Gastroesophageal sphincter (tissue), 4 donors: ENCODE measurements at regions not wholly inside any gene's neighbourhood (a gene's known extent, or its start where the extent isn't known, plus 50 kb on each side); places are given as distances from the start of the nearest gene placed in this dataset.

Experiments
- ATAC-seq: fragments of 150-250 bp; one replicate; pipeline ENCODE4 v1.9.1; 2016; ENCODE audit warnings: mild to moderate bottlenecking, moderate library complexity
- H3K27ac ChIP-seq, 4 donors: fragments of 200-600 bp; sonication (generic) in 3 of 4; 1 replicate in 3 of 4; 2 replicates in 1 of 4; pipeline ENCODE4 v1.5.1; 2016 to 2019
- H3K27me3 ChIP-seq: fragments of 200-600 bp; sonication (generic); one replicate; pipeline ENCODE4 v1.5.1; 2019
- H3K36me3 ChIP-seq, 2 donors: fragments of 200-600 bp; sonication (generic); one replicate each; pipeline ENCODE4 v1.5.1; 2019; ENCODE audit warnings: control low read depth in 1 of 2
- H3K4me1 ChIP-seq, 3 donors: fragments of 200-600 bp; sonication (generic); 1 replicate in 2 of 3; 2 replicates in 1 of 3; pipeline ENCODE4 v1.5.1; 2016 to 2019; ENCODE audit warnings: control low read depth in 2 of 3
- H3K4me3 ChIP-seq, 2 donors: fragments of 200-600 bp; sonication (generic); one replicate each; pipeline ENCODE4 v1.5.1; 2019; ENCODE audit warnings: mild to moderate bottlenecking in 1 of 2, moderate library complexity in 1 of 2
- H3K9me3 ChIP-seq, 3 donors: fragments of 200-600 bp; sonication (generic); one replicate each; pipeline ENCODE4 v1.5.1; 2017 to 2019; ENCODE audit warnings: control low read depth in 2 of 3
- CTCF ChIP-seq, 4 experiments: fragments of 200-600 bp in 2 of 4; fragments of 450-650 bp in 2 of 4; sonication (generic) in 1 of 4; IDR thresholded peaks; one replicate each; pipeline ENCODE4 v1.5.1; 2017 to 2019; ENCODE audit warnings: antibody characterized with exemption in 4 of 4, mild to moderate bottlenecking in 2 of 4, moderate library complexity in 2 of 4
- EP300 ChIP-seq: sonication (generic); formaldehyde crosslinking; IDR thresholded peaks from one replicate; pipeline ENCODE4 v1.6.1; 2017; ENCODE audit warnings: antibody characterized with exemption, mild to moderate bottlenecking
- POLR2A ChIP-seq, 2 donors: fragments of 450-650 bp; IDR thresholded peaks; one replicate each; pipeline ENCODE4 v1.6.1; 2017; ENCODE audit warnings: antibody characterized with exemption in 2 of 2, mild to moderate bottlenecking in 2 of 2, moderate library complexity in 1 of 2
- POLR2AphosphoS5 ChIP-seq: sonication (generic); formaldehyde crosslinking; IDR thresholded peaks from one replicate; pipeline ENCODE4 v1.6.1; 2017; ENCODE audit warnings: antibody characterized with exemption
- WGBS, 2 donors: methylation state at CpG; one replicate each; pipeline ENCODE4 v1.1.5; 2018; ENCODE audit warnings: low coverage in 1 of 2; 5-methylcytosine and 5-hydroxymethylcytosine counted together

DNA sequence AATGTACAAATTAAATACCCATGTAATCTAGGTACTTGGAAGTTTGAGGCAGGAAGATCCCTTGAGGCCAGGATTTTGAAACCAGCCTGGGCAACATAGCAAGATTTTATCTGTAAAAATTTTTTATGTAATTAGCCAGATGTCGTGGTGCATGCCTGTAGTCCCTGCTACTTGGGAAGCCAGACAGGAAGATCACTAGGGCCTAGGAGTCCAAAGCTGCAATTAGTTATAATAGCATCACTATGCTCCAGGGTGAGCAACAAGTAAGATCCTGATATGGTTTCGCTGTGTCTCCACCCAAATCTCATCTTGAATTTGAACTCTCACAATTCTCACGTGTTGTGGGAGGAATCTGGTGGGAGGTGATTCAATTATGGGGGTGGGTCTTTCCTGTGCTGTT lies 535.8 kb downstream of the TENT5A start:
- H3K27ac ChIP-seq, result no peak overlapping the region
- 91 to 95% methylated on average over 3 of the region's 3 CpGs for WGBS, 2 donors

DNA sequence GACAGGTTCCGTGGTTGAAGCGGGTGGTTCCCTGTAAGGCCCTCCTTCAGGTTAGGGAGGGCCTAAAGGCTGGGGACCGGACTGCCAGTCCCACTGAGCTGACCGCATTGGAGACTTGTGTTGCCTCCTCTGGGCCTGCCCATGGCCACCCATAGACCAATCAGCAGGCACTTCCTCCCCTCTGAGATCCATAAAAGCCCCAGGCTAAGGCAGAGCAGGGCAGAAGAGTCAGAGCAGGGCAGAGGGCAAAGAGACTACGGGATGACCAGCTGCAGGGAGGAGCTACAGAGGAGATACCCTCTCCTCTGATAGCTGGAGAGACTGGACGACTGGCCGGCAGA lies 537.4 kb downstream of the TENT5A start:
- no peaks in the 10 kb centered on the region for H3K27me3 ChIP-seq
- ATAC-seq, result no peak
- WGBS, 2 donors, result 83% methylated on average over 1 of the region's 7 CpGs; no CpG with 5 or more reads in 1 of the 2 donors
- no peaks in the 10 kb centered on the region for H3K36me3 ChIP-seq
- no peak for TF ChIP-seq POLR2AphosphoS5
- TF ChIP-seq EP300, result no peak
- no peak for TF ChIP-seq CTCF (IDR thresholded peaks at IDR 0.05)
- TF ChIP-seq POLR2A (IDR thresholded peaks at IDR 0.05), result no peak
- no peaks in the 10 kb centered on the region for H3K4me1 ChIP-seq
- no peak overlapping the region for H3K4me3 ChIP-seq
- peaks cover 0 to 11% (median 0%) of the 10 kb centered on the region in 3 donors for H3K9me3 ChIP-seq
- H3K27ac ChIP-seq, result no peak overlapping the region

More for the DNA sequence above, 535.8 kb downstream of the TENT5A start:
- Histone ChIP-seq H3K36me3 (no peaks in the 10 kb centered on the region), H3K4me1 (no peaks in the 10 kb centered on the region), H3K27me3 (no peaks in the 10 kb centered on the region), H3K9me3 (peaks cover 0 to 11% (median 0%) of the 10 kb centered on the region in 3 donors), H3K4me3 (no peak overlapping the region)
- TF ChIP-seq EP300 (no peak), POLR2AphosphoS5 (no peak), CTCF (IDR thresholded peaks at IDR 0.05) (no peak), POLR2A (IDR thresholded peaks at IDR 0.05) (no peak)
- no peak for ATAC-seq

GRCh38 chr6:81214414-81215091 lies 537.9 kb downstream of the TENT5A start:
- Histone ChIP-seq H3K9me3 (peaks cover 0 to 11% (median 0%) of the 10 kb centered on the region in 3 donors), H3K27ac (no peak overlapping the region), H3K4me3 (no peak overlapping the region), H3K36me3 (no peaks in the 10 kb centered on the region), H3K27me3 (no peaks in the 10 kb centered on the region), H3K4me1 (no peaks in the 10 kb centered on the region)
- no peak for ATAC-seq
- no peak for TF ChIP-seq EP300
- TF ChIP-seq POLR2A (IDR thresholded peaks at IDR 0.05), result no peak
- no peak for TF ChIP-seq CTCF (IDR thresholded peaks at IDR 0.05)
- no peak for TF ChIP-seq POLR2AphosphoS5
- 100% methylated on average over 1 of the region's 15 CpGs; no CpG with 5 or more reads in 1 of the 2 donors for WGBS, 2 donors

- H3K4me1 ChIP-seq, result no peaks in the 10 kb centered on the region
- no peak for ATAC-seq
- no peaks in the 10 kb centered on the region for H3K36me3 ChIP-seq
- H3K4me3 ChIP-seq, result no peak overlapping the region
- 79 to 83% methylated on average over 1 of the region's 1 CpG for WGBS, 2 donors
- H3K27ac ChIP-seq, result no peak overlapping the region
- H3K9me3 ChIP-seq, result no peaks in the 10 kb centered on the region
- TF ChIP-seq EP300 (no peak), CTCF (IDR thresholded peaks at IDR 0.05) (no peak), POLR2AphosphoS5 (no peak), POLR2A (IDR thresholded peaks at IDR 0.05) (no peak)
- no peaks in the 10 kb centered on the region for H3K27me3 ChIP-seq
Observed at GRCh38 chr6:81204731-81205130, 547.8 kb downstream of the TENT5A start.

GRCh38 chr6:81194374-81194773 lies 558.1 kb downstream of the TENT5A start:
- Histone ChIP-seq H3K9me3 (no peaks in the 10 kb centered on the region), H3K27ac (no peak overlapping the region), H3K27me3 (no peaks in the 10 kb centered on the region), H3K4me1 (no peaks in the 10 kb centered on the region), H3K4me3 (no peak overlapping the region), H3K36me3 (no peaks in the 10 kb centered on the region)
- ATAC-seq, result no peak
- WGBS, 2 donors, result 64 to 74% methylated on average over 2 of the region's 2 CpGs
- TF ChIP-seq POLR2A (IDR thresholded peaks at IDR 0.05) (no peak), CTCF (IDR thresholded peaks at IDR 0.05) (no peak), POLR2AphosphoS5 (no peak), EP300 (no peak)
